OCI-LY3 (cell line): ENCODE measurements at regions not wholly inside any gene's neighbourhood (a gene's known extent, or its start where the extent isn't known, plus 50 kb on each side); places are given as distances from the start of the nearest gene placed in this dataset.

Source experiments
- CTCF ChIP-seq: fragments of 200-600, 300-600 bp; sonication (generic); IDR thresholded peaks from 2 replicates; pipeline ENCODE4 v1.5.1; 2014; ENCODE audit warnings: antibody characterized with exemption, low read length, low read depth
- EZH2phosphoT487 ChIP-seq: fragments of 200-600 bp; shearing (Covaris generic); IDR thresholded peaks from 2 replicates; pipeline ENCODE4 v1.6.1; 2018; ENCODE audit warnings: antibody characterized with exemption, mixed run types, low read depth

GRCh38 chr5:159405611-159406031 is 75.3 kb upstream of the IL12B start:
- no peak for TF ChIP-seq EZH2phosphoT487
- TF ChIP-seq CTCF, result no peak
